ENCODE measurements at regions not wholly inside any gene's neighbourhood (a gene's known extent, or its start where the extent isn't known, plus 50 kb on each side); places are given as distances from the start of the nearest gene placed in this dataset.

GRCh38 chr11:134562196-134562595 lies 150.2 kb upstream of the B3GAT1 start (continued):
- TF ChIP-seq GTF2F1 (IDR thresholded peaks at IDR 0.05; ENCODE audit: borderline replicate concordance, low read depth, low read length) = no peak
- TF ChIP-seq POLR2AphosphoS5 (IDR thresholded peaks at IDR 0.05; ENCODE audit: low read depth, low read length) = no peak
- no peak for TF ChIP-seq RNF2 (IDR thresholded peaks at IDR 0.05; ENCODE audit: borderline replicate concordance, low read depth, low read length, missing control alignments, poor library complexity, severe bottlenecking)
- TF ChIP-seq SRF (IDR thresholded peaks at IDR 0.05; ENCODE audit: low read depth, low read length) = no peak
- no peak for TF ChIP-seq NANOG (IDR thresholded peaks at IDR 0.05; ENCODE audit: insufficient read depth, low read depth, low read length, poor library complexity, severe bottlenecking)
- no peak for TF ChIP-seq POU5F1 (IDR thresholded peaks at IDR 0.05; ENCODE audit: low read depth, low read length)
